Small intestine (tissue), 7 donors: ENCODE measurements at regions not wholly inside any gene's neighbourhood (a gene's known extent, or its start where the extent isn't known, plus 50 kb on each side); places are given as distances from the start of the nearest gene placed in this dataset.

Experiments used
- DNase-seq, 2 donors: peaks; one replicate each; pipeline versions ENCODE4 v3.0.0 to v3.0.0-alpha.2; 2013
- FAIRE-seq: peaks from 2 replicates; lab custom pipeline; 2012; peaks lifted over from hg19 to GRCh38; lab: Jason Lieb, UNC
- H3K27ac ChIP-seq, 3 donors: one replicate each; pipeline ENCODE4 v1.5.1; 2013; ENCODE audit warnings: low read length in 2 of 3, mild to moderate bottlenecking in 2 of 3, control low read depth in 1 of 3, inconsistent platforms in 1 of 3, low read depth in 1 of 3, moderate library complexity in 1 of 3
- H3K27me3 ChIP-seq, 3 donors: one replicate each; pipeline ENCODE4 v1.6.1; 2013; ENCODE audit warnings: low read length in 3 of 3, inconsistent platforms in 1 of 3; ENCODE audit not compliant: control insufficient read depth in 3 of 3, insufficient read depth in 3 of 3
- H3K36me3 ChIP-seq, 3 donors: one replicate each; pipeline ENCODE4 v1.6.1; 2013; ENCODE audit warnings: low read length in 3 of 3, inconsistent platforms in 1 of 3, low read depth in 1 of 3, mild to moderate bottlenecking in 1 of 3, moderate library complexity in 1 of 3; ENCODE audit not compliant: control insufficient read depth in 3 of 3, insufficient read depth in 2 of 3
- H3K4me1 ChIP-seq, 3 donors: one replicate each; pipeline ENCODE4 v1.6.1; 2013; ENCODE audit warnings: low read length in 2 of 3, inconsistent platforms in 1 of 3, low read depth in 1 of 3, mild to moderate bottlenecking in 1 of 3, moderate library complexity in 1 of 3; ENCODE audit not compliant: control insufficient read depth in 3 of 3, insufficient read depth in 2 of 3
- H3K4me3 ChIP-seq, 3 donors: one replicate each; pipeline ENCODE4 v1.5.1; 2013; ENCODE audit warnings: low read length in 3 of 3, control low read depth in 1 of 3, inconsistent platforms in 1 of 3, low read depth in 1 of 3, mild to moderate bottlenecking in 1 of 3, moderate library complexity in 1 of 3
- H3K9me3 ChIP-seq, 2 donors: one replicate each; pipeline ENCODE4 v1.6.1; 2013; ENCODE audit warnings: low read depth in 1 of 2, low read length in 1 of 2; ENCODE audit not compliant: control insufficient read depth in 2 of 2, insufficient read depth in 1 of 2
- WGBS, 3 donors: extraction: QIAGEN DNeasy Blood & Tissue Kit; methylation state at CpG; one replicate each; pipeline ENCODE4 v1.1.7; 2013; 5-methylcytosine and 5-hydroxymethylcytosine counted together
- donor health status: healthy with polysubstance abuse.
- donor health status: control.
- donor health status: control.
- donor health status: Bipolar disorder and iron deficiency.
- donor health status: healthy.

DNA sequence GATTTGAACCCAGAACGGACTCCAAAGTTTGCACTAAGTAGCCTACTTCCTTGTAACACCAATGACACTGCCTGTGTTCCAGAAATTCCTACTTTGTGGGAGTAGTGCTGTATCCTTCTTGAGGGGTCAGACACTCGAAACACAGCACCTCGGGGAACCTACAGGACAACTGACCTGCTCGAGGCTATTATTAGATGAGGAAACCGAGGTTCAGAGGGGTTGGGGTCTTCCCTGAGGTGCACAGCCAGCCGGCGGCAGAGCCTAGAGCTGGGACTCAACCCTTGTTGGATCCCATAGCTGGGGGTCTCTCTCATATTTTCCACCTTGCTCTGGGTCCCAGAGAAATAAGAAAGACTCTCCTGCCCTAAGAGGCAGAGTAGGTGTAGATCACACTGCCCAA lies 89.8 kb upstream of the PTPN1 start:
- Histone ChIP-seq H3K27ac (no peak overlapping the region), H3K27me3 (no peaks in the 10 kb centered on the region), H3K4me1 (peaks cover 0 to 32% (median 20%) of the 10 kb centered on the region in 3 donors), H3K9me3 (peaks cover 0 to 13% of the 10 kb centered on the region in 2 donors), H3K4me3 (no peak overlapping the region), H3K36me3 (no peaks in the 10 kb centered on the region)
- DNase-seq: no peak
- WGBS, 3 donors: 91 to 93% (median 92%) methylated on average over 7 of the region's 7 CpGs
- no peak for FAIRE-seq

DNA sequence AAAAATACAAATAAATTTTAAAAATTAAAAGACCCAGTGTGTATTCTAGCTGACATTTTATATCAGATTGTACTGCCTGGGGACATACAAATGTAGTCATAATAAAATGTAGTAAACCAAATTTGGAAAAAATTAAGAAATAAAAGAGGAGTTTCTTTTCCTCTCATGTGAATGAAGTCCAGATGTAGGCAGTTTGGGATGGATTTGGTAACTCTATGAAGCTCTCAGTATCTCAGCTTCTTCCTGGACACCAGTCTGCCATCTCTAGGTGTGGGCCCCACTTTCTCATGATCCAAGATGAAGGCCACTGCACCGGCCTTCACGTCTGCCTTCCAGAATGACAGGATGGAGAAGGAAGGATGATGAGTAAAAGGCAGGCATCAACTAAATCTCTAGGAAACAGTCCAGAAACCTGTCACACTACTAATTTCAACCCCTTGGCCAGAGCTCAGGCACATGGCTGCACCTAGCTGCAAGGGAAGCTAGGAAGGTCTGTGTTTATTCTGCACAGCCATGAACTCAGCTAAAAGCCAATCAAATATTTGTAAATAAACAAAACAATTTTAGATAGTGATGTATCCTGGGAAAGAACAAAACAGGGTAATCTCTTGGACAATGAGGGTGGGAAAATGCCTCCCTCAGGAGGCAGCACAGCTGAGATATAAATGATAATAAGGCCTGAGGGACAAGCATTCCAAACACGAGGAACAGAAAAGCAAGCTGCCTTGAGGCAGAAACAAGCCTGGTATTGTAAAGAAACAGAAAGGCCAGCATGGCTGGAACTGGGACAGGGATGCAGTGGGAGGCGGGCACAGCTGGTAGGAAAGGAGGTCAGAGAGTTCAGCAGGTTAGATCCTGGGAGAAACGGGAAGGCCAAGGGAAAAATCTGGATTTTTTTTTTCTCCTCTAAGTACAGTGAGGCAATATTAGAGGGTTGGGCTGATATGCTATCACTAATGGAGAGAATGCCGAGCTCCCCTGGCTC lies 88.5 kb upstream of the PTPN1 start:
- Histone ChIP-seq H3K4me1 (peaks cover 0 to 22% (median 10%) of the 10 kb centered on the region in 3 donors), H3K9me3 (peaks cover 0 to 13% of the 10 kb centered on the region in 2 donors), H3K4me3 (no peak overlapping the region), H3K27me3 (no peaks in the 10 kb centered on the region), H3K36me3 (no peaks in the 10 kb centered on the region), H3K27ac (peak overlapping the region; percentile 85 to 98 (median 97))
- DNase-seq (no peak), FAIRE-seq (no peak)
- 50 to 73% (median 58%) methylated on average over 6 of the region's 6 CpGs for WGBS, 3 donors

DNA sequence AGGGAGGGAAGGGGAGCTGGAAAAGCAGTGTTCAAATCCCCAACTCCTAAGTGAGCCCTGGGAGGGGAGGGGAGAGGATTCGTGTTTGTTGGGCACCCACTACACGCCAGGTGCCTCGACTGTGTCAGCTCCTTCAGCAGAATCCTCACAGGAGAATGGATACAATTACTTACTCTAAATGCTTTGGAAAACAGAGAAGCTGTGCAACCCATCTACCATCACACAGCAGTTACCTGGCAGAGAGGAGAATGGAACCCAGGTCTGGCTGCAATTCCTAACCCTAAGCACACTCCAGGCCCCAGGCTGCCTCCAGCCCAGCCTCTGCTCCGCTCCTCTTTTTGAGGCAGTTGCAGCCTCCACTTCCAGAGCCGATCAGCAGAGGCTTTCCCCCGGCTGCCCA lies 86.4 kb upstream of the PTPN1 start:
- WGBS, 3 donors: 73 to 78% (median 74%) methylated on average over 6 of the region's 6 CpGs
- H3K4me1 ChIP-seq: peaks cover 3 to 35% (median 18%) of the 10 kb centered on the region in 3 donors
- no peak for DNase-seq
- no peaks in the 10 kb centered on the region for H3K36me3 ChIP-seq
- no peak for FAIRE-seq
- peak overlapping the region; percentile 93 to 98 (median 94) for H3K27ac ChIP-seq
- no peaks in the 10 kb centered on the region for H3K27me3 ChIP-seq
- H3K4me3 ChIP-seq: no peak overlapping the region
- peaks cover 0 to 13% of the 10 kb centered on the region in 2 donors for H3K9me3 ChIP-seq

DNA sequence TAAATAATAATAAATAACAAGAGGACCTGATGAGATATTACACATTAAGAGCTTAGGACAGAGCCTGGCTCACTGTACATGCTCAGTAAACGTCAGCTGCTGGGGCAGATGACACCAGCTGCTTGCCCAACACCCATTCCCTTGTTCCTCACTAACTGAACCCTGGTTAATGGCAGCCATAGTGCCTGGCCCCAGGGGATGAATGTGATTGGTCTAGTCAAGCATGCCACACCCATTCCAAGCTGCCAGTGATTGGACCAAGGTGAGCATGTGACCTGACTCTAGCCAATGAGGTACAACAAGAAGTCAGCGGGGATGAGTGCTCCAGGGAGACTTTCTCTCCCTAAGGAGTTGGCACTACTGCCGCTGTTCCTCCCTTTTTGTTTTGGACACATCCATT lies 85.1 kb upstream of the PTPN1 start:
- Histone ChIP-seq H3K36me3 (no peaks in the 10 kb centered on the region), H3K4me3 (no peak overlapping the region), H3K9me3 (peaks cover 0 to 9% of the 10 kb centered on the region in 2 donors), H3K27ac (no peak overlapping the region), H3K4me1 (peaks cover 3 to 35% (median 18%) of the 10 kb centered on the region in 3 donors), H3K27me3 (no peaks in the 10 kb centered on the region)
- DNase-seq (no peak), FAIRE-seq (no peak)
- 61 to 73% (median 67%) methylated on average over 3 of the region's 3 CpGs for WGBS, 3 donors

DNA sequence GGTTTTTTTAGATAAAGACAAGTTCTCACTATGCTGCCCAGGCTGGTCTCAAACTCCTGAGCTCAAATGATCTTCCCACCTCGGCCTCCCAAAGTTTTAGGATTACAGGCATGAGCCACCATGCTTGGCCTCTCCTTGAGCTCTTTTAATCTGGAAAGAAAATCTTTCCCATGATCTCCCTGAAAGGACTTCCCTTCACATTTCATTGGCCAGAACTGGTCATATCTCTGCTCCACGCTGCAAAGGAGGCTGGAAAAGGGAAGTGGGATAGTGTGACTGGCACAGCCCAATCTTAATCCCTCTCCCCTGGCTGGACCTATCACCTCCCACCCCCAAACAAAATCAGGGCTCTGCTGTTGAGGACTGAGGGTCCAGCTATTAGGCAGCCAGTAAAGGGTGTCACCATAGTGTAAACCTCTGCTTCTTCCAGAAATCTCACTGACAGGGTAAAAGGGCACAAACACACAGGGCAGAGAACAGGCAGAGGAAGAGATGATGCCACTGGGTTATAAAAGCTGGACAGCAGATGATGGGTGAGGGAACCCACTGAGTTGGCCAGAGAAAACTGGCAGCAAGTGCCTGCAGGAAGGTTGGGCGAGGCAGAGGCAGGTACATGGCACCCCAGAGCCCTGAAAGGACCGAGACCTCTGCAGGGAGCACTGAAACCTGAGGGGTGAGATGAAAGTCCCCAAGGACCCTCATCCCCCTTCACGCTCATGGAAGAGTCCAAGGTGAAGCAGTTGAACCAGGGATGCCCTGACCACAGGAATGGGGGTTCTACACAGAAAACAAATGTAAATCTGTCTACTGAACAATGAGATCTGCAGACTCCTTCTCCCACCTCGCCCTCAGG lies 83.1 kb upstream of the PTPN1 start:
- no peak for FAIRE-seq
- 49 to 66% (median 57%) methylated on average over 6 of the region's 6 CpGs for WGBS, 3 donors
- DNase-seq: no peak
- peak overlapping the region in 2 of 3 donors; percentile 5 to 32 for H3K27ac ChIP-seq
- H3K4me3 ChIP-seq: no peak overlapping the region
- peaks cover 0 to under 1% of the 10 kb centered on the region in 2 donors for H3K9me3 ChIP-seq
- no peaks in the 10 kb centered on the region for H3K36me3 ChIP-seq
- no peaks in the 10 kb centered on the region for H3K27me3 ChIP-seq
- peaks cover 3 to 31% (median 18%) of the 10 kb centered on the region in 3 donors for H3K4me1 ChIP-seq

DNA sequence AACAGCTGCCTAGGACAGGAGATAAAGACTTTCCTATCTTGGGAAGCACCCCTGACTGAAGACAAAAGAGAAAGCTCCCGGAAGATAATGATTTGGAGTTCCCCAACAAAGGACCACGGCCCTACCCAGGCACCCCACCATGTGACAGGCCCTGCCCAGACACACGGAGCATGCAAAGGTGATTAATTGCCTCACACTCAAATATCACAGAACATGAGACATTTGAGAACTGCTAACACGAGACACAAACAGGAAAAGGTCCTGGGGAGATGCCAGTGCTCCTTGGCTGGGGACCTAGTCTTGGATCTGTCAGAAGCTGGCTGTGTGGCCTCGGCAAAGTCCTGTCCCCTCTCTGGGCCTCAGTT lies 82.5 kb upstream of the PTPN1 start:
- 8 to 25% (median 17%) methylated on average over 5 of the region's 5 CpGs for WGBS, 3 donors
- Histone ChIP-seq H3K36me3 (no peaks in the 10 kb centered on the region), H3K4me1 (peaks cover 3 to 25% (median 16%) of the 10 kb centered on the region in 3 donors), H3K9me3 (no peaks in the 10 kb centered on the region), H3K4me3 (no peak overlapping the region), H3K27ac (peak overlapping the region in 2 of 3 donors; percentile 5 to 32), H3K27me3 (no peaks in the 10 kb centered on the region)
- FAIRE-seq (no peak), DNase-seq (peak in 1 of 2 donors; percentile 59)

DNA sequence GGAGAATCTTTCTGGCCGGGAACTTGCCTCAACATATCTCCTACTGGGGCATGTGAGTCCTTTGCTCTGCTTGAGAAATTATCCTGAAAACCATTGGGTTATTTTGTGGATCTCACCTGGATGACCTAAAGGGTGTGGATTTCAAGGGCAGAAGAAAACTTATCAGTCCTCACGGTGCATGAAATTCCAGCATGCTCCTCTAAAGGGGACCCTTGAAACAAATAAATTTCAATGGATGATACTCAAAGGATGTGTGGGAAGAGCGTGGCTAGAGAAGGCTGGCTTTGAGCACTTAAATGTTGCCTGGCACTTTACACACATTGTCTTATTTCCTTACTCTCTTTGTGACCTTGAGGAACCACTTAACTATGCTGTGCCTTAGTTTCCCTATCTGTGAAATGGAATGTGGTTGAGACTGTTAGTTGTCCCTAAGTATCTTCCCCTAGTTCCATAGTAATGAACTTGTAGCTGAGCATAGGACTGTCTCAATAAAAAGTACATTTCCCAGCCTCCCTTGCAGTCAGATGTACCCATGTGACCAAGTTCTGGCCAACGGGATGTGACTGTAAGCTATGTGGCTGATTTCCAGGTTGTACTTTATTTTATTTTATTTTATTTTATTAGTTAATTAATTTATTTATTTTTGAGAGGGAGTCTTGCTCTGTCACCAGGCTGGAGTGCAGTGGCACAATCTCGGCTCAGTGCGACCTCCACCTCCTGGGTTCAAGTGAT lies 81.9 kb upstream of the PTPN1 start:
- Histone ChIP-seq H3K36me3 (no peaks in the 10 kb centered on the region), H3K4me1 (peaks cover 3 to 21% (median 14%) of the 10 kb centered on the region in 3 donors), H3K27ac (peak overlapping the region in 1 of 3 donors; percentile 32), H3K27me3 (no peaks in the 10 kb centered on the region), H3K9me3 (no peaks in the 10 kb centered on the region), H3K4me3 (no peak overlapping the region)
- WGBS, 3 donors: 78 to 83% (median 80%) methylated on average over 6 of the region's 6 CpGs
- FAIRE-seq (no peak), DNase-seq (no peak)
